HuH-7.5 (cell line): ENCODE measurements at regions not wholly inside any gene's neighbourhood (a gene's known extent, or its start where the extent isn't known, plus 50 kb on each side); places are given as distances from the start of the nearest gene placed in this dataset.

Experiments
- DNase-seq: peaks from one replicate; pipeline ENCODE4 v3.0.0; 2011; ENCODE audit warnings: low spot score

DNA sequence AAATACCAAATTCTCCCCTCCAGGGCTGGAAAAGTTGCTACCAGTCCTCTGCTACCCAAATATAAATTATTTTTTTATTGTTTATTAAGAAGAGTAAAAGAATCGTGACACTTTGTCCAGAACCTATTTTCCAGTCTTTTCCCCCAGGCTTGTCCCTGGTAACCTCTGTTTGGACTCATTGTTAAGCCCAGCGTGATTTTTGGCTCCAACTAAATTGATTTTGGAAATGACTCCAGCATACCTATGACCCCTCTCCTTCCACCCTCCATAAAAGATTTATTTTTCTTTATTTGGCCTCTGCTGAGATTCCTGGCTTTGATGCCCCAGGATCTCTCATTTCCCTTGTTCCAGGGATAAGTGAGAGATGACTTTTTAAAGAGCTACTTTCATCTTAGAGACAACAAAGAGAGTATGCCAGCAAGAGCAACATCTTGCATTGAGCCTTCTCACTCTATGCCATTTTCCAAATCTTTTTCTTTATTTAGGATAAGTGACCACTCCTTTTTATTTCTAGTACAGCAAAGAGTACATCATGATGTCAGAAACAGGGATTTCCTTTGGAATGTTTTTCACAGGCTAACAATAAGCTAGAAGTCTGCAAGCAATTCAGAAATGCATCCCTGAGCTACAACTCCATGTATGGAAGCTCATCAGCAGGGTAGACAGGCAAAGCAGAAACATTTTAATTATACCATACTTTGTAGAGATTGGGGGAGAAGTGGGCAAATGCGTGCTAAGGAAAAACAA lies 75.8 kb downstream of the DAD1 start:
- no peak for DNase-seq

DNA sequence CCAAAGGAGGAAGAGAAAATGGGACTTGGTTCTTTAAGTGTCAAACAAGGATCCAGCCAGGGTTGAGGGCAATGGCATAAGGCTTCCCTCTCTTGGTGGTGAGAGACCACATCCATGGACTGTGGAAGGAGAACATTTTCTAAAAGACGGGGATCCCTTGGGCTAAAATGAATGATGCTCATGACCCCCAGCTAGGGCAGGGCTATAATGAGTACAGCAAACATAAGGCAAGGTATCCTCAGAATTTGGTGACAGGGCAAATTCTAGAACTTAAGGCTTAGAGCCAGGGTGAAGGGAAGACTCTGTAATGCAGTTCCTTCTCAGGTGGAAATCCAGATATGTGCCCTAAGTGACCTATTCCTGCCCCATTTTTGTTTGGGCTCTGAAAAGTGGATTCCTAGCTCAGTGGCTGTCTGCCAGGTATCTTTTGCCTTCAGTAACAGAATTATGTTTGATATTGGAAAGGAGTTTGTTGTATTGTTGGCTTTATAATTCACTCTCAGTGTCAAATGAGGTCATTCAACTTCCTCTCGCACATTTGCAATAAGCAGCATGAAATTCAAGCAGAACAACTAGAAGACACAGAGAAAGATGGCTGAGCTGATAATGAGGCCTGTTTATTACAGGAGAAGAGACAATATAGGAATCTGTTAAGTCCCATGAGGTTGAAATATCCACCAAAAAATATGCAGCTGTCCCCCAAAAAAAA lies 76.8 kb downstream of the DAD1 start:
- no peak for DNase-seq

DNA sequence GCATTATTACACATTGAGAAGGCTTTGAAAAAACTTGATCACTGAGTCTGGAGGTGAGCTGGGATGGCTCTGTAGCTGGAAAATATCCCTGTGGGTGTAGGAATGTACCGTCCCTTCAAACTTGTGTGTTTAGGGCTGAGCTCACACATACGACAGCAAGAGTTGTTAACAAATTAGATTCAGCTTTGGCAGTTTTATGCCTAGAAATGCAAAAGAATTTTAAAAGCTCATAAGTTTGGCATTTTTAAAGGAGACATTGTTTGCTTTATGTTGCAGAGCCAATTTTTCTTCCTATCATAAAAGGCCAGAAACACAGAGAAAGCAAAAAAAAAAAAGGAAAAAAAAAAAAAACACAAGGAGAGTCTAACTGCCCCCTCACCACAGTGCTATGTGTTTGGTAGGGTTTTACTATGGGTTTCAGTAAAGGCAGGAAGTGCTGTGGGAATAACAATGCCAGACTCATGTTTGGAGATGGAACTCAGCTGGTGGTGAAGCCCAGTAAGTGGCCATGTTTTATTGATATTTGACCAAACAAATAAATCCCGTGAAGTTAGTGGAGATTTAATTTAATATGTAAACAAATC lies 78.4 kb downstream of the DAD1 start:
- no peak for DNase-seq

DNA sequence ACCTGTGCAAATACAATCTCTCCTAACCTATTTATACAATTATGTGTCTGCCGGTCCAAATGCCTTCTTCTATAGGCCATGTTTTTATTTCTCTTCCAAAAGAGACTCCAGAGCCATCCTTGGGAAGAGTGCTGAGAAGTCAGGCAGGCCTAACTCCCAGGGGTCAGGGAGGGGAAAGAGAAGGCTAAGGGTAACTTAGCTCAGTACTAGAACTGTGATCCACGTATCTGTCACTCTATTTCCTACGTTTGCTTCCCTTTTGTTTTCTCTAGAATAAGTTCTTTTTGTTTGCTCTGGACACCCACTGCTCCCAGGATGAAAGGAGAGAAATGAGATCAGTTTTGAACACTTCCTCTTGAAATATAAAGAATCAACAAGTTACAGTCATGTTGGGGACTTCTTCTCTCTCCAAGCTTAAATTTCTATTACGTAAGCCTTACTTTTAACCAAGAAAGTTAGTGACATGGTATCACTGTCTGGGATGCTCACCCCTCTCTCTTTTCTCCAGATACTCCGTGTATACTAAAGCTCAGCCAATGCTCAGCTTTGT lies 79.2 kb downstream of the DAD1 start:
- DNase-seq, result no peak

DNA sequence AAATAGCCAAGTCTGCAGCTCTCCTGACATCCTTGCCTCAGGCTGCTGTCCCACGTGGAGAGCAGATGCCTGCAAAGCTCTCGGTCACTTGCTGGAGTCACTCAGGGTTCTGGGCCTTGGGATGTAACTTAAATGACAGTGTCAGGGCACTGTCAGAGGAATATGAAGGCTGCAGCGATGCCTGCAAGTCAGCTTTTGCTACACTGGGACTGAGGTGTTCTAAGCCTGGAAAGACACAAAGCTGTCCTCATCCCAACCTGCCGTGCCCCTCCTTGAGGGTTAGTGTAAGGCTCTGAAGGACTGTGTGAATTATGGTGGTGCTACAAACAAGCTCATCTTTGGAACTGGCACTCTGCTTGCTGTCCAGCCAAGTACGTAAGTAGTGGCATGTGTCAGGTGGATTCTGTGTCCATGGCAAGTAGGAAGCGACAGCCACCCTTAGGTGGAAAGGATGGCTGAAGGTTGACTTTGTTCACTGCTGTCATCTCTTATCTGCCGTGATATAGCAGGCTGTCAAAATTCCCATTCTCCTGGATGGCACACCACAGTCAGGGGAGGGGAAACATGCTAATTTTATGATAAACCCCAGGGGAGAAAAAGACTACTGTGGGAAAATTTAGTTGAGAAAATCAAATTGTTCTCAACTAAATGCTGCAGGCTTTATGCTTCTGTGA lies 79.9 kb downstream of the DAD1 start:
- DNase-seq, result no peak

DNA sequence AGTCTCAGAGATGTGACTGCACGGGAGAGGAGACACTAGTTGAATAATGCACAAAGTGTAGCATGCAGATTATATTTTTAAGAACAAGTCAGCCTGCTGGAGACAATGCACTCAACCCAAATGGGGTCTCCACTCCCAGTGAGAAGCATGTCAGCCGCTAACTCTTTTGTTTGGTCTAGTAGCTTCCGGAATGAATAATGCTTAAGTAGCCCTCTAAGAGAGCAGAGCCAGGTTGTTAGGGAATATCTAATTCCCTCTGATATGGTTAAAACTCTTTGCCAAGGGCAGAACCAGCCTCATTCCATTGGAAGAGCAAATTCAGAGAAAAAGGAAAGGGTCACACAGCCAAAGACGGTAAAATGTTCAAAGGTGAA lies 80.4 kb downstream of the DAD1 start:
- no peak for DNase-seq

DNA sequence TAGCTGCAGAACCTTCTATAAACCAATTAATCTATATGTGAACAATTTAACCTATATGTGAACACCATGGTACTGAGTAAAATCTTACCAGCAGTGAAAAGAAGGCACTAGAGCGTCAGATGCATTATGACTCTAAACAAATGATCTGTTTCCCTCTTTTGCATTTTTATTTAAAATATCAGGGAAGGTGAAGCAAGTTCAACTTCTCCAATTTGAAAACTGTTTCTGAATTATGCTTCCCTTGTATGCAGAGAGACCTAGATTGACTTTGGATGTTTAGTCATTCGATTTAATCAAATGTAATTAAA lies 80.9 kb downstream of the DAD1 start:
- DNase-seq, result no peak

DNA sequence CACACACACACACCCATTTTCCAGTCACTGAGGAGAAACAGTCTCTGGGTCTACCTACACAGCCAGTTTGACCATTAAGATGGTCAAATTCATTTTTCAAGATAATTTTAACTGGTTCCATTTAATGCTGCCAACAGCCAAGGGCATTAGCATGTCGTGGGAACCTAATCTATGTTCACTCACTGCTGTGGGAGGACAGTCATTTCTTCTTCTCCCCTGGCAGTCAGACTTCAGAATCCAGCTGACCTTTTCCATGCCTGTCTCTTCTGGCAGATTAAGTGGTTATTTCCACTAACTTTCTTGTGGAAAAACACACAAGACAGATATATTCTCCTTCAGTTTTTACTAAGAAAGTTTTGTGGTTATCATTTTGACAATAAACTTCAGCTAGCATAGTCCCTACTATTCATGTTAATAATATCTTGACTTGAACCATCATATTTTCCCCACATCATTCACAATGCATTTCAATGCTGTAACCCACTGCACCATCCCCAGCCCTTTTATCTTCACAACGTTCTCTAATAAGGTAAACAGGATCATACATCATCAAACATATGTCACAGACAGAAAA lies 82.2 kb downstream of the DAD1 start:
- no peak for DNase-seq

DNA sequence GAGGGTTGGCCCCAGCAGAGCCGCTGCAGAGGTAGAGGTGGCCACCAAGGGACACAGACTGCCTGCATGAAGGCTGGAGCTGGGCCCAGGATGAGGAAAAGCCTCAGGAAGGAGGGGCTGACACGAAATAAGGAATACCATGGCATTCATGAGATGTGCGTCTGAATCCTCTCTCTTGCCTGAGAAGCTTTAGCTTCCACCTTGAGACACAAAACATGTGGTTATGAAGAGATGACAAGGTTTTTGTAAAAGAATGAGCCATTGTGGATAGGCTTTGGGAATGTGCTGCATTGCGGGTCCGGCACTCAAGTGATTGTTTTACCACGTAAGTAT lies 82.7 kb downstream of the DAD1 start:
- no peak for DNase-seq

DNA sequence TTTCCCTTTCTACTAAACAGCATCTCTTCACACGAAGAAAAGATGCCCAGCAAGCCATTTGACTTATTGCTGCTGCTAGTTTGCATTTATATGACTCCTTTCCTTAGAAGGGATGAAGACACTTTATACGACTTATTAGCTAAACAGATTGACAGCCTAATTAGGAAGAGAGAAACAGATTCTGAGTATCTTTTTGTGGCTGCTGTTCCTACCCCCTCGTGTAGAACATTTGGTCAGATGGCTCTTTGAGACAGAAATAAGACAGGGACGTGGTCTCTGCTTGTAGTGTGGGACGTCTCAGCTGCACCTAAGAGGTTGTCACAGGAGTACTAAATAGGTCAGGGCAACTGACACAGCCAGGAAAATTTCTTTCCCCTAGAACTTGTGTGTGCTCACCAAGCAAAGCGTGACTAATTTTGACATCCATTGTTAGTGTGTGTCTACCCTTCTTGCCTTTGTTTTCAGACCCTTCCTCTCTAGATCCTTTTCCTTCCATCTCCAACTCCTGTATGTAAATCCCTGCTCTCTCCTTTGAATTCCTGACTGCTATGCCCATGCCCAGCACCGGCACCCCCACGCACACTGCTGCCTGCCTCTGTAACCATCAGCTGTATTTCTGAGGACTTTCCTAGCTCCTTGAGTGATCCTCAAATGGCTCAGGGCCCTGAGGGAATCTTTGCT lies 83.2 kb downstream of the DAD1 start:
- DNase-seq, result no peak

DNA sequence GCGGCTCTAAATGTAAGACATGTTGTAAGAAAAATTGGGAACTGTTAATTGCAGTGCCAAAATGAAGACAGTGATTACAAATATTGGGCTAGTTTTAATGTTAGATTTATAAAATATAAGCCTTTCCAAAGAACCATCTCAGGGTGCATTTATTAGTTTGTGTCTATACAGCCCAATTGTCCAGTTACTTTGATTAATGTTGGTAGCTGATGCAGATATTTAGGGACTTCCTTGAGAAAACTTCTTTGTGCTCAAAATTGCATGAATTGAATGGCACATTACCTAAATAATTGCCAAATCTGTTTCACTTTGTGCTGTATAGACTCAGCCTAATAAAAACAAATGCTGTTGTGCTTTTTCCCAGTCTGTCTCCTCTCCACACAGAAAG lies 83.7 kb downstream of the DAD1 start:
- DNase-seq, result no peak

DNA sequence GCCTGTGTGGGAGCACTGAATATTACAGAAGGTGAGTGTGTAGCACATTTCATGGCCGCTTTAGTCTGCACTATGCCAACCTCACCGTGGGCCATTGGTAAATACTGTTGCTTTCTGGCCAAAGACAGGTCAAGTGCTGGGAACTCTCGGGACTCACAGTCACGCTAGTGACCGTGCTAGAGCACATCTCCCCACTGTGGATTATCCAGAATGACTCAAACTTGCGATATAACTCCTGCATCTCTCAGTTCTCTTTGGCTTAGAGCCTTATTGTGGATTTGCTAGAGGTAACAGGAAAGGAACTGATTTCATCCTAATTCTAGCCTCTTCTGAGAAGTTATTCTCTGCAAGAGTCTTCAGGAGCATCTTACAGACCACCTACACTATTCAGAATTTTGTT lies 86.5 kb downstream of the DAD1 start:
- DNase-seq, result no peak

DNA sequence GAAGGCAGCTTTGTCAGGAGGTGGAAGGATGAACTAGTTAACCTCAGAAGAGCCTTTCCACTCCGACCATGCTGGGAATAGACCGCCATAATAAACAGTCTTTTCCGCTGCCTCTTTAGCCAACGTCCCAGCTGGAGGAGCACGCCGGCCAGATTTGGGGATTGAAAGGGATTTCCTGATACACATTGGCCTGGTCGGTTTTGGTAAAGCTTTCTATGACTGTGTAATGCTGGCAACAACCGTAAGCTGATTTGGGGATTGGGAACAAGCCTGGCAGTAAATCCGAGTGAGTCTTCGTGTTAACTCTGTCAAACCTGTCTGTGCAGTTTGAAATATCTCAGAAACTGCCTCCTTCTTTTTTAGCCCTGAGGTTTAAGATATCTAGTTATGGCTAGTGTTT lies 87.0 kb downstream of the DAD1 start:
- no peak for DNase-seq

DNA sequence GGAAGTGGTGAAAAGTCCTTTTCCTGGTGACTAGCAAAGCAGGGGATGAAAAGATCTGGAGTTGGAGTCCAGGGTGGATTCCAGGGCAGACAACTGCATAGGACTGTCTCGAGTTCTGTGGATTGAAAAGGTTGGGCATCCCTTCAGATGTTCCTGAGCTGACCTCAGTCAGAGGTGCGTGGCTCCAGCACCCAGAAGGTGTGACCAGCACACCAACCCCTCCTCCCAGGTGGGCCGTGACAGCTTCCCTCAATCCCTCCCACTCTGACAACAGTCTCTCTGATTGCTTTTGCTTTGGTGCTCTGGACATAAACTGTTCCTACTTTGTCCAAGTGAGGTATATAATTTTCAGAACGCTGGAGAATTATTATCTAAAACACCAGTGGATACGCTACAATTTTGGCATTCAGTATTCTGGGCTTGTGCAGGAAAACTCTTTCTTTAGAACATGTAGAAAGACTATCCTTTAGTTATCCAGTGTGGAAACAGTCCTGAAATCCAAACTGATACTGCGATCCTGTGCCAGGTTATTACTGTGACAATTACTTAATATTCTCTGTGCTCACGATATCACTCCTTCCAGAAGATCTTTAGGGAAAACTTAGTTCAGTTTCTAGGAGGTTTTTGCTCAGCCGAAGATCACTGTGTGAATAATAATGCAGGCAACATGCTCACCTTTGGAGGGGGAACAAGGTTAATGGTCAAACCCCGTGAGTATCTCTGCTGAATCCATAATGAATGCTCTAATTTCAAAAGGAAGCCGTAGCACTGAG lies 87.9 kb downstream of the DAD1 start:
- no peak for DNase-seq

DNA sequence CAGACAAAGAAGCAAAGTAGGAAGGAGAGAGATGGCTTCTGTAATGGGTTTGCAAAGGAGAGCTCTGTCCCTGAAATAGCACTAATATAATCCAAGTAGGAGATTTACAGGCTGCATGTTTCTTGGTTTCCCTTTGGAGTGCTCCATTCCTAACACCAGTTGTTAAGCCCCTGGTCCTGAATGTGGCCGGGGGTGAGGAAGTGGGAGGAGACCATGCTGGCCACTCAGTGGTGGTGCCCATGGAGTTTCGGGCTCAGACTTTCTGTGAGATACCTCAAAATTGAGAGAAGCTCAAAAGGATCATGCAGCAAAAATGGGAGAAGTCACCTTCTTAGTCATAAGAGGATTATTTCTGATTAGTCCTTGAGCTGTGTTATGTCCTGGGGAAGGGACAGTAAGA lies 88.5 kb downstream of the DAD1 start:
- DNase-seq, result no peak

DNA sequence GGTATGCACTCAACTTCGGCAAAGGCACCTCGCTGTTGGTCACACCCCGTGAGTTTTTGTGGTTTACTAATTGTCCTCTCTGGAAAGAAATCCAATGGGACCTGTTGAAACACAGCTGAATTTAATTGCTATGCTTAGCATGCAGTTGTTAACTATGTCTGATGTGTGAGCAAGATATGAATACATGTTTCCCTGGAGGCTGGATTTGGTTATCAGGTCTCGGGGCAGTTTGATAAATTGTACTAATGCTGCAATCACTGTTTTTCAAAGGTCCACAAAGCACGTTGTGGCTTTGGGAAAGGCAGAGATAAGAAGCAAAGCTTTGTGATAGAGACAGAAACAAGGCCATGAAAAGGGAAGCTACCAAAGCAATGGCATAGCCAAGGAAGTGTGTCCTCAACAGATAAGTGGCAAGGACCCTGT lies 91.3 kb downstream of the DAD1 start:
- no peak for DNase-seq

DNA sequence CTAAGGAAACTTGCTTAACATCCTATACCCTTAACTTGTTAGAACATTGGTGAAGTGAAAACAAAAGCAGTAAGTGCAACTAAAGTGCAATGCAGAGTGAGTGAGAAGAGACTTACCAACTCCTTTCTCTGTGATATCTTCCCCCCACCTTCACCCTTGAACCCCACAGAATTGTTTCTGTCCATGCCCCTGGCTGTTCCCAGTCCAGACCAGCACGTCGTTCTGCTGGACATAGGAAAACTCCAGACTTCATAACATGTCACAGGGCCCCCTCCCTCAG lies 91.9 kb downstream of the DAD1 start:
- DNase-seq, result no peak

DNA sequence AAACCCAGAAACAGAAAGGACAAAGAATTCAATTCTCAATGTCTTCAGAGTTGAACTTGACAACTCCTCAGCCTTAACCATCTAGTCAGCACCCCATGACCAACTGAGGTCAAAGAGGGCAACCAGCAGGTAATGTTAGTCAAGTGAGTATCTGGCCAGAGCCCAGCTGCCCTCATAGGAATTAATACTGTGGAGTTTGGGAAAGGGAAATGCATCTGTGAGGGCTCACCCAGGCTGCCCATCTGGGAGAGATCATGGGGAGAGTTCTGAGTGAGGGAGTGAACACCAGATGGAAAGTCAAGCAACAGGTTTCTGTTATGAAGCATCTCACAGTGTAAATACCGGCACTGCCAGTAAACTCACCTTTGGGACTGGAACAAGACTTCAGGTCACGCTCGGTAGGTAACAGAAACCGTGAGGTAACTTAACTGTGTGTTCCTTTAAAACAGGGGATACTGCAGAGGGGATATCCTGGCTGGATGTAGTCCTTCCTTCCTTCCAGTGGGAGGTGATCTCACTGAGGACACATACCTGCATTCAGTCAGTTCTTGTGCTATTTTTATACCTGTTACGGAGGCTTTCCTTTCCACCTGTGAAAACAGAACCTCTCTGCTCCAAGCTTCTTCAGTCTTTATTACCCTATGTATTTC lies 94.4 kb downstream of the DAD1 start:
- no peak for DNase-seq

DNA sequence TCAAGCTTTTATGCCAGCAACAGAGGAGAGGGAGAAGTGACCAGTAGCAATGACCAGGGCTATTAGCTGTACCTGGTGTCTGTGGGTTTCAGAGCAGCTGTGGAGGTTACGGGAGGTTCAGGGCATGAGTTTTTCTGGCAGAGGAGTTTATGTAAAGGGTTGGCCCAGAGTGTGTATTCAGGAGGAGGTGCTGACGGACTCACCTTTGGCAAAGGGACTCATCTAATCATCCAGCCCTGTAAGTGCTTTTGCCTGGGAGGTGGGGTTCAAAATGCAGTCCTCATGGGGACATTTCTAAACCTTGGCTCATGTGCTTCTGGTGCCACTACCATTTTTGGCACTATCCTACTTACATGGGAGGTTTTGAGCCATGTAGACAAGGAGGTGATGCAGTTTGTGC lies 95.3 kb downstream of the DAD1 start:
- DNase-seq, result no peak

DNA sequence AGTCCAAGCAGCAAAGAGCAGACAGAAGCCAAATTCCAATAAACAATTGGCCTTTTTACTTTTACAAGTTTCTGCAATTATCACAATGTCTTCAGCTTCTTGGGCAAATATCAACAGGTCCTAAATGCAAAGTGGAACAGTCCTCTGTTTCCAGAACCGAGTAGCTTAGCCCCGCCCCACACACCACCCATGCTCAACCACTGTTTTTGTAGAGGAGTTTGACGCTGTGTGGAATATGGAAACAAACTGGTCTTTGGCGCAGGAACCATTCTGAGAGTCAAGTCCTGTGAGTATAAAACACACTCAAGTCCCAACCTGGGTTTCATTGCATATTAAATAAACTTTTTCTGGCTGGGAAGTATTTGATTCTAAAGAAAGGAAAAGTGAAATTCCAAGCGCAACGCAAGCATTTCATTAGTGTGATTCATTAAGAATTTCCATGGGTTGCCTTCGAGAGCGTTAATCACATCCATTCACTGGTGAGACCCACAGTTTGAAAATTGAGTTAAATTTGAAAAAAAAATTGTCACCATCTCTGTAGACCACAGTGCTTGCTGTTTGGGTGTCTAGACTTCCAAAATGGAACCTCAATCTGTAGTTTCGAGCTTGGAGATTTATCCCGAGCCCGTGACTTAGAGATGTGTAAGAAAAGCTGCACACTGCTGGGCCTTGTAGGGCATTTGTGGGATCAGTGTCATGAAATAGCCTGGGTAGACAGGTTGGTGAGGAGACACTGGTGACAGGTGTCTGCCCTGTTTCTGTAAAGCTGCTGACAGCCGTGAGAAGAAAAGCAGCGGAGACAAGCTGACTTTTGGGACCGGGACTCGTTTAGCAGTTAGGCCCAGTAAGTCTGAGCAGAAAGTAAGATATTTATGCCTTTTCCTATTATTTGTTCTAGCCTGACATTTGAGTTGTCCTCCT lies 96.1 kb downstream of the DAD1 start:
- no peak for DNase-seq
